ENCODE measurements at regions not wholly inside any gene's neighbourhood (a gene's known extent, or its start where the extent isn't known, plus 50 kb on each side); places are given as distances from the start of the nearest gene placed in this dataset.
"Not testable (repeated sequence)": the region's sequence is repeated elsewhere in the genome, so short reads cannot be mapped to it uniquely, and the experiment has no call there.

- DNase-seq: no peak
These were observed 362.6 kb downstream of the QKI start for GRCh38 chr6:163776906-163777686.

- no peak for DNase-seq
These were observed 361.8 kb downstream of the QKI start for GRCh38 chr6:163776196-163776905.

- DNase-seq: no peak
These were observed 360.8 kb downstream of the QKI start for GRCh38 chr6:163775313-163775712.

GRCh38 chr6:163774485-163774884 is 360.0 kb downstream of the QKI start:
- no peak for DNase-seq

- no peak for DNase-seq
These were observed 359.1 kb downstream of the QKI start for GRCh38 chr6:163773646-163774045.

- no peak for DNase-seq
These were observed 358.2 kb downstream of the QKI start for GRCh38 chr6:163772701-163773100.

GRCh38 chr6:163771180-163771579 is 356.7 kb downstream of the QKI start:
- DNase-seq: no peak

GRCh38 chr6:163768905-163769304 is 354.4 kb downstream of the QKI start:
- DNase-seq: no peak

GRCh38 chr6:163766936-163767335 is 352.4 kb downstream of the QKI start:
- no peak for DNase-seq

GRCh38 chr6:163765335-163765734 is 350.8 kb downstream of the QKI start:
- no peak for DNase-seq

GRCh38 chr6:163764565-163764964 is 350.0 kb downstream of the QKI start:
- DNase-seq: no peak

- no peak for DNase-seq
These were observed 347.0 kb downstream of the QKI start for GRCh38 chr6:163761481-163761880.

- no peak for DNase-seq
These were observed 346.3 kb downstream of the QKI start for GRCh38 chr6:163760860-163761259.

- no peak for DNase-seq
These were observed 345.0 kb downstream of the QKI start for GRCh38 chr6:163759542-163759941.

- DNase-seq: no peak
These were observed 343.0 kb downstream of the QKI start for GRCh38 chr6:163757520-163757919.

GRCh38 chr6:163756079-163756478 is 341.6 kb downstream of the QKI start:
- DNase-seq: no peak

GRCh38 chr6:163754866-163755265 is 340.3 kb downstream of the QKI start:
- DNase-seq: no peak

GRCh38 chr6:163753430-163753829 is 338.9 kb downstream of the QKI start:
- DNase-seq: no peak

GRCh38 chr6:163752446-163752845 is 337.9 kb downstream of the QKI start:
- no peak for DNase-seq

- DNase-seq: no peak
These were observed 336.6 kb downstream of the QKI start for GRCh38 chr6:163751032-163751525.

GRCh38 chr6:163750431-163751031 is 336.0 kb downstream of the QKI start:
- no peak for DNase-seq

GRCh38 chr6:163748886-163749285 is 334.4 kb downstream of the QKI start:
- no peak for DNase-seq

GRCh38 chr6:163748036-163748435 is 333.5 kb downstream of the QKI start:
- no peak for DNase-seq

GRCh38 chr6:163747058-163747457 is 332.5 kb downstream of the QKI start:
- not testable (repeated sequence) for DNase-seq

Data from islet precursor cell (in vitro differentiated cells).